Heart left ventricle (tissue), 16 donors: ENCODE measurements at regions not wholly inside any gene's neighbourhood (a gene's known extent, or its start where the extent isn't known, plus 50 kb on each side); places are given as distances from the start of the nearest gene placed in this dataset.

Source experiments
- ATAC-seq, 4 donors: fragments of 200-7000 bp; cut with Tn5 transposase; one replicate each; pipeline ENCODE4 v1.9.1; 2020 to 2022; ENCODE audit warnings: moderate library complexity in 4 of 4, mild to moderate bottlenecking in 3 of 4, moderate number of reproducible peaks in 1 of 4
- DNase-seq, 5 donors: peaks; one replicate each; pipeline ENCODE4 v3.0.0-alpha.2; 2020
- H3K27ac ChIP-seq, 12 donors: fragments of 200-600 bp; sonication (generic) in 4 of 12; one replicate each; pipeline versions ENCODE4 v1.5.0 to v1.8.0; 2016 to 2022; ENCODE audit warnings: mild to moderate bottlenecking in 2 of 12
- H3K27me3 ChIP-seq, 9 donors: fragments of 200-600 bp; sonication (generic) in 2 of 9; one replicate each; pipeline versions ENCODE4 v1.5.1 to v1.8.0; 2016 to 2022; ENCODE audit warnings: mild to moderate bottlenecking in 3 of 9
- H3K36me3 ChIP-seq, 9 donors: fragments of 200-600 bp; sonication (generic) in 2 of 9; one replicate each; pipeline versions ENCODE4 v1.5.0 to v1.8.0; 2018 to 2022; ENCODE audit warnings: mild to moderate bottlenecking in 2 of 9
- H3K4me1 ChIP-seq, 12 donors: fragments of 200-600 bp; sonication (generic) in 4 of 12; one replicate each; pipeline versions ENCODE4 v1.5.0 to v1.8.0; 2016 to 2022; ENCODE audit warnings: mild to moderate bottlenecking in 3 of 12
- H3K4me3 ChIP-seq, 12 donors: fragments of 200-600 bp; sonication (generic) in 4 of 12; one replicate each; pipeline versions ENCODE4 v1.5.0 to v1.8.0; 2017 to 2022; ENCODE audit warnings: mild to moderate bottlenecking in 9 of 12, moderate library complexity in 4 of 12
- H3K9me3 ChIP-seq, 12 donors: fragments of 200-600 bp; sonication (generic) in 4 of 12; one replicate each; pipeline versions ENCODE4 v1.5.0 to v1.8.0; 2016 to 2022; ENCODE audit warnings: mild to moderate bottlenecking in 1 of 12
- POLR2A ChIP-seq, 2 donors: fragments of 450-650 bp; IDR thresholded peaks; one replicate each; pipeline ENCODE4 v1.6.1; 2017; ENCODE audit warnings: antibody characterized with exemption in 2 of 2, mild to moderate bottlenecking in 2 of 2, moderate library complexity in 2 of 2
- WGBS, 4 donors: extraction: QIAGEN DNeasy Blood & Tissue Kit in 2 of 4; methylation state at CpG; one replicate each; pipeline versions ENCODE4 v1.1.5 to v1.1.7; 2013 to 2018; 5-methylcytosine and 5-hydroxymethylcytosine counted together
- intact Hi-C, 10 donors: fragments of 100-400 bp; cut with DNase I; formaldehyde crosslinking; loops; one replicate each; pipeline versions ENCODE4 v1.11.1 to v1.14.2; 2022
- TF ChIP-seq, protein P1 (sequence below), 12 donors: fragments of 200-600 bp; sonication (generic) in 4 of 12; IDR thresholded peaks; one replicate each; pipeline versions ENCODE4 v1.5.0 to v1.8.0; 2018 to 2022; ENCODE audit warnings: antibody characterized with exemption in 12 of 12, mild to moderate bottlenecking in 5 of 12
- donor health status: ischemic (EF 13 %, LVEDD 7.1; RV severe dilation, severe dysfunction).
- donor health status: healthy with polysubstance abuse.
- donor health status: DM: no; HTN: yes; CAD: no.
- donor health status: DM: no; HTN: no; CAD: no.
- donor health status: ischemic (EF 25% LVEDD 6.9; RV normal size, moderate dysfunction).
- donor health status: ischemic (EF 25% LVEDD 5.7; RV mildly dilated, moderate dysfunction).
- donor health status: healthy.
- donor health status: DM: yes; HTN: yes; CAD: no.
- donor health status: ischemic (EF 35%, LVEDD 5.7; RV mildly dilated, moderate dysfunction).
- donor health status: nonischemic (EF 11% LVEDD 7.7; RV severe dilation, severe dysfunction).
- donor health status: DM: yes; HTN: yes; CAD: no.
- donor health status: PGD.
- donor health status: ischemic (EF 29% LVEDD 5.4; RV normal size, mild dysfunction).
- donor health status: nonischemic (EF 23%, LVEDD 6.1; RV moderate dilation, normal function).

DNA sequence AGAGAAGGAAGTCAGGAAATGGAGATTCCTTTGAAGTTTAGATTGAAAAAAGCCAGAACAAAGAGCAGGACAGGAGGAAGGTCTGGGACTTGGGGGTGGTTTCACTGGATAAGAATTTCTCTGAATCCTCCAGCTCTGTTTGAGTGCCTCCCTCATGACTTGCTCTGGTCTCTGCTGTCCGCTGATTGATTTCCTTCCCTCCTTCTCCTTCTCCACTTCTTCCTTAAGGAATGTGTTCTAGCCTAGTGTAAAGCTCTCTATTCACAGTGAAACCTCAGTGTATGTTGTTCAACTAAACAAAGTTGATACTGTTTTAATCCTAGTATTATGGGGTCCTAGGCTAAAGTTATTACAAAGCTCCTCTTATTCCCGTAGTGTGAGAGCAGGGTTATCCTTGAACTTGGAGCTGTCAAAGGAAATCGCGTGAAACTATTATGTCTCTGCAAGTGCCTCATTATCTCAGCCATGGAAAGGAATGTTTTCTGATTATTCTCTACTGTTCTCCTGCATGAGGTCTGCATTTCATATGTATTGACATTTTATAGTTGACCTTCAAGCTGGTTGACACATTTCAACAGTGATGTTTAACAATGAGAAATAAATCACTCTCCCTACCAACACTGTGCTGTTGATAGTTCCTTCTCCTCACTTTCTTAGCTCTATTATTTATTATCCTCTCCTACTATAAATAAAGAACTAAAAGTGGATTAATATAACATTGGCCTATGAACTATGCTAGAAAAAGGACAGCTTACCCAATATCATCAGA, 82.7 kb upstream of the KCTD3 start:
- no peaks in the 10 kb centered on the region for H3K36me3 ChIP-seq
- H3K4me3 ChIP-seq = no peak overlapping the region
- H3K27ac ChIP-seq = no peak overlapping the region
- 34 to 41% (median 37%) methylated on average over 4 of the region's 4 CpGs for WGBS, 4 donors
- no peak for ATAC-seq
- H3K27me3 ChIP-seq = no peaks in the 10 kb centered on the region
- TF ChIP-seq, protein P1, sequence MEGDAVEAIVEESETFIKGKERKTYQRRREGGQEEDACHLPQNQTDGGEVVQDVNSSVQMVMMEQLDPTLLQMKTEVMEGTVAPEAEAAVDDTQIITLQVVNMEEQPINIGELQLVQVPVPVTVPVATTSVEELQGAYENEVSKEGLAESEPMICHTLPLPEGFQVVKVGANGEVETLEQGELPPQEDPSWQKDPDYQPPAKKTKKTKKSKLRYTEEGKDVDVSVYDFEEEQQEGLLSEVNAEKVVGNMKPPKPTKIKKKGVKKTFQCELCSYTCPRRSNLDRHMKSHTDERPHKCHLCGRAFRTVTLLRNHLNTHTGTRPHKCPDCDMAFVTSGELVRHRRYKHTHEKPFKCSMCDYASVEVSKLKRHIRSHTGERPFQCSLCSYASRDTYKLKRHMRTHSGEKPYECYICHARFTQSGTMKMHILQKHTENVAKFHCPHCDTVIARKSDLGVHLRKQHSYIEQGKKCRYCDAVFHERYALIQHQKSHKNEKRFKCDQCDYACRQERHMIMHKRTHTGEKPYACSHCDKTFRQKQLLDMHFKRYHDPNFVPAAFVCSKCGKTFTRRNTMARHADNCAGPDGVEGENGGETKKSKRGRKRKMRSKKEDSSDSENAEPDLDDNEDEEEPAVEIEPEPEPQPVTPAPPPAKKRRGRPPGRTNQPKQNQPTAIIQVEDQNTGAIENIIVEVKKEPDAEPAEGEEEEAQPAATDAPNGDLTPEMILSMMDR (IDR thresholded peaks at IDR 0.05) = no peak
- no peak for TF ChIP-seq POLR2A (IDR thresholded peaks at IDR 0.05)
- intact Hi-C loops = no loop called here
- DNase-seq = no peak
- H3K9me3 ChIP-seq = no peaks in the 10 kb centered on the region
- H3K4me1 ChIP-seq = no peaks in the 10 kb centered on the region

DNA sequence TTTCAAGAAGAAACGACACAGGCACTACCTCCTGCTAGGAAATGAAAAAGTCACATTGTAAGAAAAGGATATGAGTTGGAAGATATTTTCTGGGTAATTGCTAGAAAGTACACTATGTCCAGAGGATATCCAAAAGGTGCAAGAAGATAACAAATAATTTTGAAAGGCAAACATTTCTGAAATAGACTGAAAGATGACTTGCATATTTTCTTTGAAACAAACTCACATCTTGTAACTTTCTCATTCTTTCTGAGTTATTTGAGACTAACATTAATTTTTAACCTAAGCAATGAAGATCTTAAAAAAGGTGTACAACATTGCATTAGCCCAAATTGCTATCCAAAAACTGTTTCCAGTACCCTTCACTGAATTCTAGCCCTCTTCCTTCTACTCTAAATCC, 79.6 kb upstream of the KCTD3 start:
- H3K27me3 ChIP-seq = no peaks in the 10 kb centered on the region
- TF ChIP-seq, protein P1 (IDR thresholded peaks at IDR 0.05) = no peak
- TF ChIP-seq POLR2A (IDR thresholded peaks at IDR 0.05) = no peak
- no peaks in the 10 kb centered on the region for H3K9me3 ChIP-seq
- no peaks in the 10 kb centered on the region for H3K4me1 ChIP-seq
- intact Hi-C loops = no loop called here
- 82 to 93% (median 87%) methylated on average over 1 of the region's 1 CpG for WGBS, 4 donors
- no peak for ATAC-seq
- no peak for DNase-seq
- H3K36me3 ChIP-seq = no peaks in the 10 kb centered on the region
- no peak overlapping the region for H3K4me3 ChIP-seq
- H3K27ac ChIP-seq = no peak overlapping the region

DNA sequence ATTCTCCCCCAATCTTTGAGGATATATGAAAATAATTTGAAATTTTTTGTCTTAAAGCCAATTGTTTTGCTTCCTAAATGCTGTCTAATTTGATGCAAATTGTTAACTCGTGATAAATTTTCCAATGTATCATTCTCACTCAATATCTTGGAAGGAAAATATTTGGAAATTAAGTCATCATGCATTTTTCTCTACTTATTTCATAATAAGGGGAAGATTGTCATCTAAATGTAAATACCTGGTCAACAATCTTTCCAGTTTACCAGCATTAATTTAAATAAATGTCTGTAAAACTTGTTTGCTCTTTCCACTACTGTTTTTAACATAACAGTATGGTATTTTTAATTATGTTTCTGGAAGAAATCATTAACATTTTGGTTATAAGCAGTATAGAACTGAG, 78.3 kb upstream of the KCTD3 start:
- no peak overlapping the region for H3K27ac ChIP-seq
- no peak overlapping the region for H3K4me3 ChIP-seq
- no peaks in the 10 kb centered on the region for H3K9me3 ChIP-seq
- WGBS, 4 donors = 61 to 77% (median 66%) methylated on average over 1 of the region's 1 CpG
- no peak for DNase-seq
- no peaks in the 10 kb centered on the region for H3K36me3 ChIP-seq
- TF ChIP-seq, protein P1 (IDR thresholded peaks at IDR 0.05) = no peak
- no peak for TF ChIP-seq POLR2A (IDR thresholded peaks at IDR 0.05)
- ATAC-seq = no peak
- H3K27me3 ChIP-seq = no peaks in the 10 kb centered on the region
- H3K4me1 ChIP-seq = no peaks in the 10 kb centered on the region
- intact Hi-C loops = loop anchor here in 1 of 10 donors (1.0 kb wide), 1 partner anchor 12 kb away; no protein-coding TSS in a partner anchor

DNA sequence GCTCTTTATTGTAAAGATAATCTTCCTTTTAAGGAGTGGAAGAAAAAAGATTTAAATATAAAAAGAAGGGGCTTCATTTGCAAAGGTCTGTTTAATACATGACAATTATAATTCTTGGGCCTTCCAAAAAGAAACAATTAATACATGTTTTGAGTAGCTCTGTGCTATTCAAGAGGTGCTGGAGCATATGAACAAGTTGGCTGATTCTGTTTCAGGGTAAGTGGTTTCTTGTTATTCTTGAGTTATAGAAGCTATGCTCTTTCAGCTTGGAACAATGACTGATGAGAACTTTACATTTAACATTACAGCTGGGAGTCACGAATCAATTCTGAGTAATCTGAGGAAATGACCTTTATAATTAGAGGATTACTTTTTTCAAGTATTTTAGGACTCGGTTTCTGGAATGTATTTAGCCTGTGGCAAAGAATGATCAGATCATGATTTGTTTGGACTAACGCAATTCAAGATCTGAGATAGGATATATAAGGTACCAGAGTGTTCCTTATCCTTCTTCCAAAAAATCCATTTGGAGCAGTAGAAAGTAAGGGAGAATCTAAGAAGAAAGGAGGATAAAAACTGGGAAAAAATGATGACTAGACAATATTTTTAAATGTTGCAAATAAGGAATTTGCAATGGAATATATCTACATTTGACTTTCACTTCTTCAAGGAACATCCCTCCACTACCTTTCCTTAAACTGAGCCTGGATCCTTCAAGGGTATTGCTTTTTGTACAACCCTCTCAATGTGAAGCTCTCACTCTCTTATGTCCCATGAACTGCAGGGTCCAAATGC, 77.1 kb upstream of the KCTD3 start:
- Histone ChIP-seq H3K27ac (no peak overlapping the region), H3K27me3 (no peaks in the 10 kb centered on the region), H3K9me3 (no peaks in the 10 kb centered on the region), H3K4me1 (no peaks in the 10 kb centered on the region), H3K4me3 (no peak overlapping the region), H3K36me3 (no peaks in the 10 kb centered on the region)
- intact Hi-C loops = loop anchor here in 1 of 10 donors (10.0 kb wide), 1 partner anchor 665 kb away; no protein-coding TSS in a partner anchor
- TF ChIP-seq, protein P1 (IDR thresholded peaks at IDR 0.05) = no peak
- TF ChIP-seq POLR2A (IDR thresholded peaks at IDR 0.05) = no peak
- ATAC-seq (no peak), DNase-seq (no peak)
- WGBS, 4 donors = 76 to 79% (median 78%) methylated on average over 3 of the region's 3 CpGs
